ENCODE measurements at regions not wholly inside any gene's neighbourhood (a gene's known extent, or its start where the extent isn't known, plus 50 kb on each side); places are given as distances from the start of the nearest gene placed in this dataset.

DNA sequence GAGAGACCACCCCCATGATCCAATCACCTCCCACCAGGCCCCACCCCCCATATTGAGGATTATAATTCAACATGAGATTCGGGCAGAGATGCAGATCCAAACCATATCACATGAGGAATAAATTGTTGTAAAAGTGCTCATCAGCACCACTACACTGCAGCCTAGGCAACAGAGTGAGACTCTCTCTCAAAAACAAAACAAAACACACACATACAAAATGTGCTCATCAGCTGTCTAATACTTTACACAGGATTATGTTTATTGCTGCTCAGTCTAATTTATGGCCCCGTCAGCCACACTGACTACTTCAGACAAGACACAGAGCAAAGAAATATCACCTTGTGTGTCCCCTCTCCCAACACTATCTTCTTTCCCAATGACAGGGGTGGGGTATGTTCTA, 72.9 kb upstream of the PPM1J start:
- DNase-seq (ENCODE audit: low read depth), result no peak

DNA sequence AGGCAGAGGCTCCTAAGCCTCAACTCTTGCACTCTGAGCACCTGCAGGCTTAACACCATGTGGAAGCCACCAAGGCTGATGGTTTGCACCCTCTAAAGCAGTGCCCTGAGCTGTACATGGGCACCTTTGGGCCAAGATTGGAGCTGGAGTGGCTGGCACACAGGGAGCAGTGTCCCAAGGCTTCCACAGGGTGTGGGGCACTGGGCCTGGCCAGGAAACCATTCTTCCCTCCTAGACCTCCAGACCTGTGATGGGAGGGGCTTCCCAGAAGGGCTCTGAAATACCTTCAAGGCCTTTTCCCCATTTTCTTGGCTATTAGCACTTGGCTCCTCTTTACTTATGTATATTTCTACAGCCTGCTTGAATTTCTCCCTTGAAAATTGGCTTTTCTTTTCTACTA, 67.9 kb upstream of the PPM1J start:
- DNase-seq (ENCODE audit: low read depth), result no peak

DNA sequence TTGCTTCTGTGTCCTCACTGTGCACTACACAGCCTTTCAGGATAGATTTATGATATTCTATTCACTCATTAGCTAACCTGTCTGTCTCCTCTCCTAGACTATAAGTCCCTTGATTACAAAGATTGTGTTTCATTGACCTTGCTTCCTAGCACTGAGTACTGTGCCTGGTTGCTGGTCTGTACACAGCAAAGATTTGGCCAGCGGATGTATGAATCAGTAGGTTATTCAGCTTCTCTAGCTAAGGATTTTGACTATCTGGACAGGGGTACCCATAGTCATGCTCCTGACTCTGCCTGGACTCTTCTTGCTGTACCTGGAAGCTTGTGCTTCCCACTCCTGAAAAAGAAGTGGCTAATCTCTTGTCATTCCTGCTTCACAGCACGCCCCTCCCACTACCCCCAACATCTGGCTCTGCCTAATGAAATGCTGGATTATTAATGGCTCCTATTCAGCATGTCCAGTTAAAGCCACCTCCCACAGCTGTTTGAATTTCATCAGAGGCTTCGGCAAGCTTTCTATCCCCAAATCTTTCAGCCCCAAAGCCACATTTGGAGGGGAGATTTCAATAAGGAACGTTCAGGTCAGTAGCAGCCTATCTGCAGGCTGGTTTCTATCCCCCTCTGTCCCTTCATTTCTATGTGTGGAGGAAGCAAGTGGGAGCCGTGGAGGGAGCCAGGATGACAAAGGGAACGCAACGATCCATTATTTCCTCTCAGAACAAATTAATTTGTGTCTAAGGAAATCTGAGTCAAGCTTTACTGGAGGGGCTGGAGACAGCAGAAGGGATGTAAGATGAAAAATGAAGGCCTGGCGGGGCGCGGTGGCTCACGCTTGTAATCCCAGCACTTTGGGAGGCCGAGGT, 64.8 kb upstream of the PPM1J start:
- peak; percentile 14 for DNase-seq (ENCODE audit: low read depth)

DNA sequence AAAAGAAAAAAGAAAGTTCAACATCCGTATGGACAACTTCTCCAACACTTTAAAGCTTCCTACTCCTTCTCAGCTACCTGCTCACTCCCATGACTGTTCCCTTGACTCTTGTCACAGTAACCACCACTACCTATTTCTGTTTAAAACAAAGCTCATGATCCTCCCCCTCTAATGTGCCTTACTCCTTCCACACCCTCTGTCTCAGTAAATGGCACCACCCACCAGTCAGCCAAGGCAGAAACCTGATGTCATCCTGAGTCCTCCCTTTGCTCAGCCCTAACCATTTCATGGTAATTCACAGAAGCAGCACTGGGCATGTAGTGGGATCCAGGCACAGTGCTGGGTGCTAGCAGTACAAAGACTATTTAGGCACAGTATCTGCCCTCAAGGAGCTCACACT, 63.0 kb upstream of the PPM1J start:
- no peak for DNase-seq (ENCODE audit: low read depth)

DNA sequence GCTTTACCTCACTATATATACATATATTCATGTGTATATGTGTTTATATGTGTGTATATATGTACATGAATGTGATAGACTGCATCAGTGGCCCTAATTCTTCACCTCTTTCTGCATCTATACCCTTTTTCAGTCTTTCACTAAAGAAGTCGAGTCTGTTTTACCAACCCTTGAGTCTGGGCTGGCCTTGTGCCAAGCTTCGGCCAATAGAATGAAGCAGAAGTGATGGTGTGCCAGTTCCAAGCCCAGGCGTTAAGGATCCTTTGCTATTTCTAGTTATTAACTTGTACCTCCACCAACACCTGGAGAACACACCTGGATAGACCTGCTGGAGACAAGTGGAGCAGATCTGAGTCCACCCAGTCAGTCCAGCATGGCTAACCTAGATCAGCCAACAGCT, 61.6 kb upstream of the PPM1J start:
- no peak for DNase-seq (ENCODE audit: low read depth)

DNA sequence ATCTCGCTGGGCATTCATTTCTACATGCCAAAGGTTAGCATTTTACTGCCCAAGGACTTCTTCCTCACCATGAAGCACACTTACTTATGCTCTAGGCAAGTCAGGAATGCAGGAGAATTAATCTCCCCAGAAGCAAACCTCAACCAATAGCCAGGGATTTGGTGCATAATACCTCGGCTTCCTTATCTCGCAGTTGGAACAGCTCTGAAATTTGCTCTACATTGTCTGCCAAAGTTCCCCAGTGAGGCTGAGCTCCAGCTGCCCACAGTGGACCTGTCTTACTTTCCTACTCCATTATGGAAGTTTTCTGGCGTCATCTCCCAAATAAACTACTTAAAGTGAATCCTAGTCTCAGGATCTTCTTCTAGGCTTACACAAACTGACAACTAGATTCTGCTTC, 57.6 kb upstream of the PPM1J start:
- no peak for DNase-seq (ENCODE audit: low read depth)

DNA sequence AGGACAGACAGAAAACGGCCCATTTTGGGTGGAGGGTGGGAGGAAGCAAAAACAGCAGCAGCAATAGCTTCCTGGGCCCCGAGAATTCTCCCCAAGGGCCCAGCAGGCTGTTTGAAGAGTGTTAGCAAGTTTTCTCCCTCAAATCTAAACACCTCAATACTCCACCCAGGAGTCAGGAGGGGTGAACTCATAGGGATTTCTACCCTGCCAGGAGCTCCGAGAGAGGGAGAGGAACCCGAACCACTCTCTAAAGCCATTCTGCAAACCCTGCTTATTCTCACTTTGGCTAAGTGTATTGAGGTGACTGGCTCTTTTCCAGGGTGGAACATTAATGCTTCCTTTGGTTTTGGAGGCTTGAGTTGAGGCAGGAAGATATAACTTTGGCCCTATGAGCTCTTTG, 55.6 kb upstream of the PPM1J start:
- no peak for DNase-seq (ENCODE audit: low read depth)

DNA sequence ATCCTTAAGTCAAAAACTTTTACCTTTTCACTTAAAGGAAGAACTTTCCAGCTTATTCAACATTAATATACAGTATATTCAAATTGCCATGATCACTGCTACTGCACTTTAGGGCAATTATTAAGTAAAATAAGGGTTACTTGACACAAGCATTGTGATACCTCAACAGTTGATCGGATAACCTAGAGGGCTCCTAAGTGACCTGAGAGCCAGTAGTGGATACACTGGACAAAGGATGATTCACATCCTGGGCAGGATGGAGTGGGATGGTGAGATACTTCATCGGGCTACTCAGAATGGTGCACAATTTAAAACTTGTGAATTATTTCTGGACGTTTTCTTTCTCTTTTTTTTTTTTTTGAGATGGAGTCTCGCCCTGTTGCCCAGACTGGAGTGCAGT, 54.5 kb upstream of the PPM1J start:
- DNase-seq (ENCODE audit: low read depth), result peak; percentile 61

DNA sequence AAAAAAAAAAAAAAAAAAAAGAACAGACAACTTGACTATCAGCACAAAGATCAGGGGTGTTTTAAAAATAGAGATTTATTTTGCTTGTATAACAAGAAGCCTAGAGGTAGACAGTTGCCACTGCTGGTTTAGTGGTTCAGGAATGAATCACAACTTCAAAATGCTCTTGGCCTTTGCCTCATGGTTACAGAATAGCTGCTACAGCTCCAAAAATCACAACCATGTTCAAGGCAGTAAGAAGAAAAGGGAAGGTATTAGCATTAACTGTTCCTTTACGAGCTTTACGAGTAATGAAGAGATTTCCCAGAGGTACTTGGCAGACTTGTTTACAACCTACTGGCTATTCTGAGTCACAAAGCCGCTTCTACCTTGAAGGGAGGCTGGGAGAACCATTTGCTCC, 52.5 kb upstream of the PPM1J start:
- peak; percentile 28 for DNase-seq (ENCODE audit: low read depth)
